ENCODE measurements at regions not wholly inside any gene's neighbourhood (a gene's known extent, or its start where the extent isn't known, plus 50 kb on each side); places are given as distances from the start of the nearest gene placed in this dataset.
A peak's percentile ranks its signal among the peaks of the same experiment; 100 is the strongest.
"Not testable (repeated sequence)": the region's sequence is repeated elsewhere in the genome, so short reads cannot be mapped to it uniquely, and the experiment has no call there.

GRCh38 chr4:112708772-112709171 is 71.8 kb downstream of the LARP7 start:
- no peak for DNase-seq (ENCODE audit: low spot score)

- DNase-seq (ENCODE audit: low spot score), result no peak
Measured at GRCh38 chr4:112714922-112715901, 78.3 kb downstream of the LARP7 start.

DNA sequence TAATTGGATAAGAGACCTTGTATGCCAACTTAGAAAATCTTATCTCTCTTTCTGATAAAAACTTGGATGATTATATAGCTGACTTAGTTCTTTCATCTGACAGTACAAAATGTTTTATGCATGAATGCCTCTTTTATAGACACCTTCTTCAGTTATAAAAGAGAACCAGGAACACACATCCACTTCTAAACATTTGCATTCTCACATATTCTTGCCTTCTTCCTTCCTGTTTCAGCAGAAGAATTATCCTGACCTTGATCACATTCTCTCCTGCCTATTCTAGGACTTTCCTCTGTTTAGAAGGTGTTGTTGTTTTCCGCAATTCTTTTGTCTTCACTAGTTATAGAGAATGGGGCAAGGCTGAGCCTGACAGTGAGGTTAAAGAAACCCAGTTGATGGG is 80.9 kb downstream of the LARP7 start:
- no peak for DNase-seq (ENCODE audit: low spot score)

- no peak for DNase-seq (ENCODE audit: low spot score)
Measured at GRCh38 chr4:112721627-112722026, 84.7 kb downstream of the LARP7 start.

GRCh38 chr4:112726041-112726440 is 89.1 kb downstream of the LARP7 start:
- no peak for DNase-seq (ENCODE audit: low spot score)

DNA sequence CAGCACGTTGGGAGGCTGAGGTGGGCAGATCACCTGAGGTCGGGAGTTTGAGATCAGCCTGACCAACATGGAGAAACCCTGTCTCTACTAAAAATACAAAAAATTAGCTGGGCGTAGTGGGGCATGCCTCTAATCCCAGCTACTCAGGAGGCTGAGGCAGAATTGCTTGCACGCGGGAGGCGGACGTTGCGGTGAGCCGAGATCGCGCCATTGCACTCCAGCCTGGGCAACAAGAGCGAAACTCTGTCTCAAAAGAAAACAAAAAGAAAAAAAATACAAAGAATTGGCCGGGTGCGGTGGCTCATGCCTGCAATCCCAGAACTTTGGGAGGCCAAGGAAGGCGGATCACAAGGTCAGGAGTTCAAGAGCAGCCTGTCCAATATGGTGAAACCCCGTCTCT is 90.8 kb downstream of the LARP7 start:
- not testable (repeated sequence) for DNase-seq (ENCODE audit: low spot score)

DNA sequence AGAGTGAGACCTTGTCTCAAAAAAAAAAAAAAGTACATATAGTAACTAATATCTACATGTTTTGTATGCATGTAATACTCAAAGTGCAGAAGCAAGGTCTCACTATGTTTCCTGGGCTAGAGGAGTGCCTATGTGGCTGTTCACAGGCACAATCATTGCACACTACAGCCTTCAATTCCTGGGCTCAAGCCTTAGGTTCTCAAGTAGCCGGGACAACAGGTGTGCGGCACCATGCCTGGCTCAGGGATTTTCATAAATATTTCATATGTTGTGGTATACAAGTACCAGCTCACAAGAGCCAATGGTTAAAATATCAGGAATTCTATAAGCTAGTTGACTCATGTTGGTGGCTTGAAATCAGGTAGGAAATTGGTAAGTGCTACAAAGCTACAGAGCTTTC is 94.8 kb downstream of the LARP7 start:
- DNase-seq (ENCODE audit: low spot score), result no peak

DNA sequence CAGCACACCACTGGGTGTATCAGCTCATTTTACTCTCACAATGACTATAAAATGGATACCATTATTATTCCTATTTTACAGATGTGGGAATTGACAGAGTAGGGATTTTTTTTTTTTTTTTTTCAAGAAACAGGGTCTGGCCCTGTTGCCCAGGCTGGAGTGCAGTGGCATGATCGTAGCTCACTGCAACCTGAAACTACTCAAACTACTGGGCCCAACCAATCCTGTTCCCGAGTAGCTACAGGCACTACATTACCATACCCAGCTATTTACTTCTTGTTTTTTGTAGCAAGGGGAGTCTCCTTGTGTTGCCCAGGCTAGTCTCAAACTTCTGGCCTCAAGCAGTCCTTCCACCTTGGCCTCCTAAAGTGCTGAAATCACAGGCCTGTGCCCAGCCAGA is 95.2 kb downstream of the LARP7 start:
- no peak for DNase-seq (ENCODE audit: low spot score)

DNA sequence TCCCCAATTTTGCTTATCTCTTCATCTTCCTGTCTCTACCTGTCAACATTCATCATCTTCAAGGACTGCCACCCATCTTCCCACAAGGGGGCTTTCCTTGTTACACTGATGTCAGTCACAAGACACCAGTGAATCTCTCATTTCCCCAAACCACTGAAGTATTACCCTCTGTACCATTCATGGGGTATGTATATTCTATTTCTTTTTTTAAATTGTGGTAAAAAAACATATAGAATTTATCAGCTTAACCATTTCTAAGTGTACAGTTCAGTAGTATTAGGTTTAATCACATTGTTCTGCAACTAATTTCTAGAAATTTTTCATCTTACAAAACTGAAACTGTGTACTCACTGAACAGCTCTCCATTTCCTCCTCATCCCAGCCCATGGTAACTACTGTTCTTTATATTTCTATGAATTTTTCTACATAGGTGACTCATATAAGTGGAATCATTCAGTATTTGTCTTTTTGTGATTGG is 98.6 kb downstream of the LARP7 start:
- DNase-seq (ENCODE audit: low spot score), result no peak

GRCh38 chr4:112736718-112737135 is 99.8 kb downstream of the LARP7 start:
- DNase-seq (ENCODE audit: low spot score), result no peak

DNA sequence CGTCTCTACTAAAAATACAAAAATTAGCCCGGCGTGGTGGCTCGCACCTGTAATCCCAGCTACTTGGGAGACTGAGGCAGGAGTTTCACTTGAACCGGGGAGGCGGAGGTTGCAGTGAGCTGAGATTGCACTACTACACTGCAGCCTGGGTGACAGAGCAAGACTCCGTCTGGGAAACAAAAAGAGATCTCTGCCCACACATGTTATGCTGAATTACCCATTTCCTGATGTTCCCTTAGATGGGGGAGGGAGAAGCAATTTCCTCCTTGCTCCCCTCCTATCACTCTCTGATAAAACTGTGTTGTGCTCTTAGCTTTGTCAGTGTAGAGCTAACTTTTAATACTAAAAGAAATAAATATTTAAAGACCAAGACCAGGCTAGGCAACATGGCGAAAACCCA is 102.5 kb downstream of the LARP7 start:
- no peak for DNase-seq (ENCODE audit: low spot score)

DNA sequence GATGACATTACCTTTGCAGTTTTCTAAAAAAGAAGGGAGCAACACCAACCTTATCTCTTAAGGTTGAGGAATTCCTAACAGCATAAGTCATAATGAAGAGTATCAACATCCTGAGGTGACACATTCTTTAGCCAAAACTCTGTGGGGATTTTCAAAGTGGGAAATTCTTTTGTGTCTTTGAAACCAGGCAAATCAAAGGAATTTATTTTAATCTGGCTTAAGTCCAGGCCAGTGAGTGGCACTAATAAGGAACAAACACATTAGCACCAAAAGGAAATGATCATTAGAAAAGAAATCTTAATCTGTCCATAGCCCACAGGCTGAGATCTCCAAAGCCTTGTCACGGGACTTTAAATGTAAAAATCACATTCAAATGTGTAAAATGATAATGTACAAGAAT is 110.1 kb downstream of the LARP7 start:
- DNase-seq (ENCODE audit: low spot score), result no peak

DNA sequence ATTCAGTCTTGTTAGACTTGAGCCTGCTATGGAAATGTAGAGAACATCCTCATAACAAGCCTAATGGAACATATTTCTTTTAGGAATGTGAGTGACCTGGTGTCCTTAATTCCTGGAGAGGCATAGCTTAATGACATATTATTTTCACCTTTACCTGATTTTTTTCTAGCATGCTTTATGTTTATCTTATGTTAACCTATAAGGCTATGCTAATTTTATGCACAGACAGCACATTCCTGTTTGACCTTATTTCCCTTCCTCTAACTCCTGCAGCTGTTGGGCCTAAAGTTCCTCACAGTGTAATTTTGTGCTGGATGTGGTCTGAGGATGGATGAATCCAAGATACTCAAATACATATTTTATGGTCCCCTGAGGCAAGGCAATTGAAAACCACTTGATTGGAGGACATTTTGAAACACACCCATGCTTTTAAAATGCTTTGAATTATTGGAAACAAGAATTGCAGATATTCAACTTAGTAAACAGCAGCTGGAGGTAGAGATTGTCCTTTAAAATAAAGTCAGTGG is 111.5 kb downstream of the LARP7 start:
- no peak for DNase-seq (ENCODE audit: low spot score)

- not testable (repeated sequence) for DNase-seq (ENCODE audit: low spot score)
Measured at GRCh38 chr4:112750749-112751148, 113.8 kb downstream of the LARP7 start.

DNA sequence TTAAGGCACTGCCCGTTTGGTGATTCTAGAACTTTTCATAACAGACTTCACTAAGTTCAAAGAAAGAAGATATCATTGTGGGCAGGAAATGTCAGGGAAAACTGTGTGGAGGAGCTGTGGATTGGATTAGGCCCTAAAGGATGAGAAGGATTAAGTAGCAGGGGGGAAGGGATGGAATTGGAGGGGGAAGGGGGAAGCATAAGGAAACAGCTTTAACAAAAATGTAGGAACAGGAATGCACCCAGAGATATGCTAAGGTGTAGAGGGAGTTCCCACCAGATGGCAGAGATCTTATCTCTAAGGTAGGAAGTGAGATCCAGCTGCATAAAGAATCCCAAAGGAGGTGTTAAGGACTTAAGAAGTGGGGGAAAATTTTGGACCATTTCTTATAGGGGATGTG is 114.5 kb downstream of the LARP7 start:
- DNase-seq (ENCODE audit: low spot score), result no peak

- DNase-seq (ENCODE audit: low spot score), result no peak
Measured at GRCh38 chr4:112752061-112752460, 115.1 kb downstream of the LARP7 start.

DNA sequence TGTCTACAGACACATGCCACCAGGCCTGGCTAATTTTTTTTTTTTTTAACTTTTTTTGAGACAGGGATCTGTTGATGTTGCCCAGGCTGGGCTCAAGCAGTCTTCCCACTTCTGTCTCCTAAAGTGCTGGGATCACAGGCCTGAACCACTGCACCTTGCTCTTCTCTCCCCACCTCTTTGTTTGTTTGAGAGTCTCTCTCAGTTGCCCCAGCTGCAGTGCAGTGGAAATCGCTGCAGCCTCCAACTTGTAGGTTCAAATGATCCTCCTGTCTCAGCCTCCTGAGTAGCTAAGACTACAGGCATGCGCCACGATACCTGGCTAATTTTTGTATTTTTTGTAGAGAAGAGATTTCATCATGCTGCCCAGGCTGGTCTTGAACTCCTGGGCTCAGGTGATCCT is 115.6 kb downstream of the LARP7 start:
- DNase-seq (ENCODE audit: low spot score), result no peak

DNA sequence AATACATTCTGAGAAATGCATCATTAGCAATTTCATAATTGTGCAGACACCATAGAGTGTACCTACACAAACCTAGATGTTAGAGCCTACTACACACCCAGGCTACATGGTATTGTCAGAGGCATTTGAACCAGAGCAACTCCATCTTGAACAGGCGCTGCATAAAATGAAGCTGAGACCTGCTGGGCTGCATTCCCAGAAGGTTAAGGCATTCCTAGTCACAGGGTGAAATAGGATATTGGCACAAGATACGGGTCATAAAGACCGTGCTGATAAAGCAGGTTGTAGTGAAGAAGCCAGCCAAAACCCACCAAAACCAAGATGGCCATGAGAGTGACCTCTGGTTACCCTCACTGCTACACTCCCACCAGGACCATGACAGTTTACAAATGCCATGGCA is 116.4 kb downstream of the LARP7 start:
- DNase-seq (ENCODE audit: low spot score), result no peak

DNA sequence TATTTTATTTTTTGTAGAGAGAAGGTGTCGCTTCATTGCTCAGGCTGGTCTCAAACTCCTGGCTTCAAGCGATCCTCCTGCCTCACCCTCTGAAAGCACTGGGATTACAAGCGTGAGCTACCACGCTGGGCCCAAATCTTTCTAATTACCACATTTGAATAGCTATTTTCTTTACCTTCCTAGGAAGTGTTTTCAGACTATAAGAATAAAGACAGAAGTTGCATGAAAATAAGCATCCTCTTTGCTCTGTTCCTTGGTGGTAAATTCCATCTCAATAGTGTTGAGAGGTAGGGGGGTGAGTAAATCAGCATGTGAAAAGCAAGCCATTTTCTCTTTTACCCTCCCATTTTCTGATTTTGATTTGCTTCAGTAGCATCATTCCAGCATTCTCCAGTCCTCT is 122.4 kb downstream of the LARP7 start:
- no peak for DNase-seq (ENCODE audit: low spot score)

GRCh38 chr4:112765317-112765974 is 128.5 kb downstream of the LARP7 start:
- DNase-seq (ENCODE audit: low spot score), result peak; percentile 31

GRCh38 chr4:112766422-112766821 is 129.5 kb downstream of the LARP7 start:
- DNase-seq (ENCODE audit: low spot score), result peak; percentile 16

- DNase-seq (ENCODE audit: low spot score), result no peak
Measured at GRCh38 chr4:112767386-112767785, 130.4 kb downstream of the LARP7 start.

DNA sequence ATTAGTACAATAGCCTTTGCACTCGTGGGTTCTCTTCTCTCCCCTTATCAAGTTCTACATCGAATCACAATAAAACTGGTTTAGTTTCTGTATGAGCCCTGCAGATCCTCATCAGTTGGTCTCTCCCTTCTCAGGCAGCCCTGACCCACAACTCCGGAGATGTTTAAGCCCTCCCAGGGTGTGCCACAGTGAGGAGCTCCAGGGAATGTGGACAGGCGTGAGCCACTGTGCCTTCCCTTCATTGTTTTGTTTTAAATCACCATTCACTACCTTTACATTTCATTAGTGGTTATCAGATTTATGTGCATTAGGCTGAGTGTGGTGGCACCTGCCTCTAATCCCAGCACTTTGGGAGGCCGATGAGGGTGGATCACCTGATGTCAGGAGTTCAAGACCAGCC is 133.2 kb downstream of the LARP7 start:
- no peak for DNase-seq (ENCODE audit: low spot score)
